H1 (cell line): ENCODE measurements at regions not wholly inside any gene's neighbourhood (a gene's known extent, or its start where the extent isn't known, plus 50 kb on each side); places are given as distances from the start of the nearest gene placed in this dataset.

Experiments
- CTCF ChIA-PET: fragments of 300-600 bp; sonication (Branson Sonifier 250); formaldehyde crosslinking; loops from one replicate; lab custom pipeline; 2021; ENCODE audit not compliant: partially characterized antibody; lab: Charles Lee
- POLR2A ChIA-PET: fragments of 300-600 bp; sonication (Branson Sonifier 250); formaldehyde crosslinking; loops from one replicate; lab custom pipeline; 2021; ENCODE audit warnings: inconsistent platforms; ENCODE audit not compliant: partially characterized antibody; lab: Charles Lee
- DNase-seq, 2 experiments: peaks; one replicate each; pipeline versions ENCODE4 v3.0.0 to v3.0.0-alpha.2; 2010 to 2022; ENCODE audit warnings: low spot score in 2 of 2, low read depth in 1 of 2, mixed read lengths in 1 of 2
- FAIRE-seq: peaks from 2 replicates; lab custom pipeline; 2011; peaks lifted over from hg19 to GRCh38; lab: Jason Lieb, UNC
- H2AFZ ChIP-seq: 2 replicates; pipeline ENCODE4 v1.8.1; 2012; ENCODE audit warnings: low read length, inconsistent platforms
- H2AK5ac ChIP-seq: 2 replicates; pipeline ENCODE4 v1.6.1; 2013; ENCODE audit warnings: low read depth, low read length
- H2BK120ac ChIP-seq: replicated peaks from 2 replicates; pipeline ENCODE3; 2013; ENCODE audit warnings: low read depth, low read length, inconsistent platforms
- H2BK12ac ChIP-seq: 2 replicates; pipeline ENCODE4 v1.6.1; 2013; ENCODE audit warnings: low read depth, low read length
- H2BK15ac ChIP-seq: 2 replicates; pipeline ENCODE4 v1.6.1; 2013; ENCODE audit warnings: low read length
- H2BK20ac ChIP-seq: 2 replicates; pipeline ENCODE4 v1.6.1; 2013; ENCODE audit warnings: low read length
- H2BK5ac ChIP-seq: 2 replicates; pipeline ENCODE4 v1.6.1; 2013; ENCODE audit warnings: low read depth, low read length
- H3K14ac ChIP-seq: 2 replicates; pipeline ENCODE4 v1.6.1; 2013; ENCODE audit warnings: inconsistent platforms; ENCODE audit not compliant: insufficient read length
- H3K18ac ChIP-seq: 2 replicates; pipeline ENCODE4 v1.6.1; 2013; ENCODE audit warnings: low read length; ENCODE audit errors: extremely low read depth
- H3K23ac ChIP-seq: 2 replicates; pipeline ENCODE4 v1.6.1; 2013; ENCODE audit warnings: inconsistent platforms; ENCODE audit not compliant: insufficient read length
- H3K23me2 ChIP-seq: 2 replicates; pipeline ENCODE4 v1.6.1; 2013; ENCODE audit warnings: low read depth, low read length
- H3K27ac ChIP-seq: 2 replicates; pipeline ENCODE4 v1.6.1; 2011; ENCODE audit warnings: low read depth, low read length, inconsistent platforms
- H3K27me3 ChIP-seq, 4 experiments: replicated peaks in 1 of 4; 1 replicate in 1 of 4; 2 replicates in 3 of 4; pipeline versions ENCODE4 v1.6.1 to v1.8.1; 2011 to 2013; ENCODE audit warnings: low read length in 3 of 4, mild to moderate bottlenecking in 3 of 4, inconsistent platforms in 2 of 4, mixed read lengths in 2 of 4, moderate library complexity in 1 of 4; ENCODE audit not compliant: control insufficient read depth in 3 of 4, insufficient read depth in 3 of 4; ENCODE audit errors: extremely low read depth in 1 of 4
- H3K36me3 ChIP-seq, 4 experiments: 2 replicates each; pipeline versions ENCODE4 v1.6.1 to v1.8.1; 2011 to 2013; ENCODE audit warnings: mild to moderate bottlenecking in 4 of 4, low read length in 3 of 4, moderate library complexity in 2 of 4, control low read depth in 1 of 4, inconsistent platforms in 1 of 4; ENCODE audit not compliant: insufficient read depth in 4 of 4, control insufficient read depth in 2 of 4
- H3K4ac ChIP-seq: replicated peaks from 2 replicates; pipeline ENCODE3; 2013; ENCODE audit warnings: low read length, low read depth, mixed read lengths, inconsistent platforms; ENCODE audit not compliant: insufficient read length
- H3K4me1 ChIP-seq, 4 experiments: replicated peaks in 1 of 4; 1 replicate in 1 of 4; 2 replicates in 3 of 4; pipeline versions ENCODE4 v1.6.1 to v1.8.1; 2011 to 2013; ENCODE audit warnings: low read length in 3 of 4, inconsistent platforms in 2 of 4, mixed read lengths in 1 of 4; ENCODE audit not compliant: insufficient read depth in 4 of 4, control insufficient read depth in 3 of 4
- H3K4me2 ChIP-seq, 2 experiments: 2 replicates each; pipeline versions ENCODE4 v1.6.1 to v1.8.1; 2011 to 2013; ENCODE audit warnings: low read depth in 2 of 2, low read length in 2 of 2, control low read depth in 1 of 2, inconsistent platforms in 1 of 2, mild to moderate bottlenecking in 1 of 2; ENCODE audit not compliant: insufficient read depth in 1 of 2
- H3K4me3 ChIP-seq, 4 experiments: fragments of 200-600, 300-600 bp in 1 of 4; sonication (generic), shearing (Covaris generic), sonication (Bioruptor Twin) in 1 of 4; 2 replicates each; pipeline versions ENCODE4 v1.5.1 to v1.8.1; 2011 to 2016; ENCODE audit warnings: low read length in 4 of 4, low read depth in 3 of 4, control low read depth in 2 of 4, inconsistent platforms in 2 of 4, mild to moderate bottlenecking in 2 of 4, mixed read lengths in 1 of 4, moderate library complexity in 1 of 4; ENCODE audit not compliant: insufficient read depth in 2 of 4; ENCODE audit errors: extremely low read depth in 1 of 4
- H3K56ac ChIP-seq: replicated peaks from 2 replicates; pipeline ENCODE3; 2013; ENCODE audit warnings: low read depth, mild to moderate bottlenecking, mixed read lengths, low read length, inconsistent platforms; ENCODE audit not compliant: insufficient read length
- H3K79me1 ChIP-seq: 2 replicates; pipeline ENCODE4 v1.6.1; 2013; ENCODE audit warnings: low read depth, low read length, control low read depth
- H3K79me2 ChIP-seq, 2 experiments: 2 replicates each; pipeline versions ENCODE4 v1.6.1 to v1.8.1; 2012 to 2013; ENCODE audit warnings: low read length in 2 of 2, mild to moderate bottlenecking in 2 of 2, inconsistent platforms in 1 of 2; ENCODE audit not compliant: insufficient read depth in 2 of 2, control insufficient read depth in 1 of 2
- H3K9ac ChIP-seq, 4 experiments: replicated peaks in 1 of 4; 1 replicate in 1 of 4; 2 replicates in 3 of 4; pipeline versions ENCODE4 v1.6.1 to v1.8.1; 2011 to 2013; ENCODE audit warnings: low read depth in 3 of 4, low read length in 3 of 4, control low read depth in 2 of 4, mild to moderate bottlenecking in 2 of 4, moderate library complexity in 2 of 4, inconsistent platforms in 1 of 4; ENCODE audit errors: extremely low read depth in 1 of 4
- H3K9me3 ChIP-seq, 2 experiments: 2 replicates each; pipeline versions ENCODE4 v1.6.1 to v1.8.1; 2012 to 2013; ENCODE audit warnings: mild to moderate bottlenecking in 2 of 2, moderate library complexity in 2 of 2, control low read depth in 1 of 2, inconsistent platforms in 1 of 2, low read depth in 1 of 2, low read length in 1 of 2, mixed read lengths in 1 of 2; ENCODE audit not compliant: insufficient read depth in 2 of 2
- H4K20me1 ChIP-seq, 2 experiments: replicated peaks in 1 of 2; 2 replicates each; pipeline versions ENCODE3 to v1.8.1; 2011 to 2013; ENCODE audit warnings: inconsistent platforms in 2 of 2, low read length in 2 of 2, mild to moderate bottlenecking in 1 of 2; ENCODE audit not compliant: insufficient read depth in 2 of 2, control insufficient read depth in 1 of 2
- H4K5ac ChIP-seq: 2 replicates; pipeline ENCODE4 v1.6.1; 2013; ENCODE audit warnings: low read length, low read depth, mixed read lengths, inconsistent platforms; ENCODE audit not compliant: insufficient read length
- H4K8ac ChIP-seq: 2 replicates; pipeline ENCODE4 v1.8.0; 2013; ENCODE audit warnings: mild to moderate bottlenecking, moderate library complexity, low read length, inconsistent platforms; ENCODE audit not compliant: insufficient read depth; ENCODE audit errors: extremely low read depth
- H4K91ac ChIP-seq: replicated peaks from 2 replicates; pipeline ENCODE3; 2013; ENCODE audit warnings: low read length, mixed read lengths, inconsistent platforms; ENCODE audit not compliant: insufficient read length
- ATF3 ChIP-seq: IDR thresholded peaks from 2 replicates; pipeline ENCODE4 v1.6.1; 2011; ENCODE audit warnings: low read depth, mild to moderate bottlenecking, low read length; ENCODE audit not compliant: insufficient read depth
- E2F6 ChIP-seq: IDR thresholded peaks from 2 replicates; pipeline ENCODE4 v1.6.1; 2012; ENCODE audit warnings: inconsistent platforms
- EGR1 ChIP-seq: IDR thresholded peaks from 2 replicates; pipeline ENCODE4 v1.6.1; 2011; ENCODE audit warnings: low read depth, low read length, borderline replicate concordance
- JUN ChIP-seq: IDR thresholded peaks from 2 replicates; pipeline ENCODE4 v1.6.1; 2011; ENCODE audit warnings: low read depth, mild to moderate bottlenecking, improper control_type of control experiment, low read length
- PHF8 ChIP-seq: fragments of 200-600 bp; sonication (generic); conservative IDR thresholded peaks from 2 replicates; pipeline ENCODE4 v1.7.1; 2012; ENCODE audit warnings: low read depth, mild to moderate bottlenecking, inconsistent platforms, low read length, moderate library complexity
- POU5F1 ChIP-seq: IDR thresholded peaks from 2 replicates; pipeline ENCODE4 v1.6.1; 2011; ENCODE audit warnings: low read depth, mild to moderate bottlenecking, low read length, moderate library complexity
- RBBP5 ChIP-seq: IDR thresholded peaks from 2 replicates; pipeline ENCODE4 v1.7.1; 2012; ENCODE audit warnings: low read depth, mild to moderate bottlenecking, inconsistent platforms, low read length, moderate library complexity, borderline replicate concordance
- SIN3A ChIP-seq, 2 experiments: IDR thresholded peaks in 1 of 2; conservative IDR thresholded peaks in 1 of 2; 2 replicates each; pipeline ENCODE4 v1.6.1; 2011 to 2012; ENCODE audit warnings: low read length in 2 of 2, improper control_type of control experiment in 1 of 2, low read depth in 1 of 2, mild to moderate bottlenecking in 1 of 2
- SIX5 ChIP-seq: IDR thresholded peaks from 2 replicates; pipeline ENCODE4 v1.6.1; 2011; ENCODE audit warnings: mild to moderate bottlenecking, low read depth, low read length
- SP1 ChIP-seq: IDR thresholded peaks from 2 replicates; pipeline ENCODE4 v1.6.1; 2011; ENCODE audit warnings: low read depth, low read length
- SUZ12 ChIP-seq: fragments of 200-600 bp; sonication (generic); IDR thresholded peaks from 2 replicates; pipeline ENCODE4 v1.6.1; 2012; ENCODE audit warnings: mild to moderate bottlenecking, inconsistent platforms, low read length, moderate library complexity, mixed read lengths
- TCF12 ChIP-seq: IDR thresholded peaks from 2 replicates; pipeline ENCODE4 v1.6.1; 2011; ENCODE audit warnings: low read depth, mild to moderate bottlenecking, low read length
- WGBS, 2 experiments: shearing (Covaris generic) in 1 of 2; methylation state at CpG; one replicate each; pipeline versions ENCODE4 v1.1.6 to v1.1.7; 2013 to 2015; ENCODE audit warnings: low lambda C conversion rate in 2 of 2, mixed read lengths in 2 of 2, inconsistent platforms in 1 of 2, low coverage in 1 of 2, missing lambda C conversion rate in 1 of 2; ENCODE audit not compliant: insufficient replicate concordance in 2 of 2, insufficient coverage in 1 of 2, insufficient read length in 1 of 2; ENCODE audit errors: extremely low coverage in 1 of 2, missing lambda C conversion rate in 1 of 2; 5-methylcytosine and 5-hydroxymethylcytosine counted together

GRCh38 chr9:3758816-3759576, 233.2 kb upstream of the RFX3 start:
- H2BK120ac ChIP-seq, result no peak overlapping the region
- no peak overlapping the region for H3K56ac ChIP-seq
- H2BK5ac ChIP-seq, result no peak overlapping the region
- H3K4me3 ChIP-seq, result no peak overlapping the region
- H2AK5ac ChIP-seq, result no peak overlapping the region
- H2BK15ac ChIP-seq, result no peak overlapping the region
- POLR2A ChIA-PET, result no interaction called here
- H4K20me1 ChIP-seq, result no peaks in the 10 kb centered on the region
- DNase-seq, result no peak
- H3K27me3 ChIP-seq, result no peaks in the 10 kb centered on the region
- H3K18ac ChIP-seq, result no peak overlapping the region
- no peak overlapping the region for H3K9ac ChIP-seq
- H2AFZ ChIP-seq, result no peak overlapping the region
- no peaks in the 10 kb centered on the region for H3K36me3 ChIP-seq
- H3K23me2 ChIP-seq, result no peaks in the 10 kb centered on the region
- H3K9me3 ChIP-seq, result no peaks in the 10 kb centered on the region
- no peak overlapping the region for H2BK20ac ChIP-seq
- no peak overlapping the region for H3K27ac ChIP-seq
- H4K91ac ChIP-seq, result no peak overlapping the region
- H4K8ac ChIP-seq, result no peak overlapping the region
- H3K14ac ChIP-seq, result no peak overlapping the region
- H4K5ac ChIP-seq, result no peak overlapping the region
- no peaks in the 10 kb centered on the region for H3K79me2 ChIP-seq
- H3K4ac ChIP-seq, result no peak overlapping the region
- no peaks in the 10 kb centered on the region for H3K4me1 ChIP-seq
- CTCF ChIA-PET, result interaction anchor here (0.9 kb wide), 1 partner anchor 20 kb away, joined by 3 read pairs; no protein-coding TSS in a partner anchor
- WGBS, 2 experiments, result 83% methylated on average over 5 of the region's 5 CpGs; no CpG with 5 or more reads in 1 of the 2 experiments
- H3K4me2 ChIP-seq, result no peak overlapping the region
- FAIRE-seq, result no peak
- H3K79me1 ChIP-seq, result no peaks in the 10 kb centered on the region
- H3K23ac ChIP-seq, result no peak overlapping the region
- H2BK12ac ChIP-seq, result no peak overlapping the region
- TF ChIP-seq SIN3A (conservative IDR thresholded peaks at IDR 0.05 in 1 of 2, IDR thresholded peaks at IDR 0.05 in 1 of 2; ENCODE audit: low read depth in 1 of 2, low read length in 2 of 2) (no peak), SUZ12 (no peak), SIX5 (no peak), ATF3 (no peak), SP1 (no peak), POU5F1 (no peak), TCF12 (no peak), RBBP5 (no peak), PHF8 (no peak), E2F6 (no peak), JUN (no peak), EGR1 (no peak)
